IMR-90 (cell line): ENCODE measurements at regions not wholly inside any gene's neighbourhood (a gene's known extent, or its start where the extent isn't known, plus 50 kb on each side); places are given as distances from the start of the nearest gene placed in this dataset.

Experiments used
- ATAC-seq: fragments of 200-7000 bp; cut with Tn5 transposase; 2 replicates; pipeline ENCODE4 v1.9.1; 2020; ENCODE audit warnings: low read depth, mild to moderate bottlenecking, moderate library complexity
- BruUV-seq: library from RNA; stranded (reverse); fragments of 400-500 nt; replicated peaks from 2 replicates; lab custom pipeline; 2021; lab: Mats Ljungman, UMichigan
- CTCF ChIA-PET: fragments of 300-600 bp; formaldehyde crosslinking; extraction: SDS; loops from one replicate; lab custom pipeline; 2021; ENCODE audit warnings: antibody characterized with exemption; lab: Yijun Ruan, JAX
- POLR2A ChIA-PET: fragments of 300-600 bp; sonication (Branson Sonifier 250); formaldehyde crosslinking; loops from one replicate; lab custom pipeline; 2022; ENCODE audit warnings: antibody characterized with exemption; ENCODE audit not compliant: unreplicated experiment; lab: Charles Lee
- DNase-seq: peaks from one replicate; pipeline ENCODE4 v3.0.0; 2013
- H2AFZ ChIP-seq: replicated peaks from 2 replicates; pipeline ENCODE3; 2013; ENCODE audit warnings: low read length, mild to moderate bottlenecking; ENCODE audit not compliant: poor library complexity
- H2AK5ac ChIP-seq: 2 replicates; pipeline ENCODE4 v1.6.1; 2013; ENCODE audit warnings: low read depth, low read length, inconsistent platforms
- H2AK9ac ChIP-seq: replicated peaks from 2 replicates; pipeline ENCODE3; 2013; ENCODE audit warnings: mild to moderate bottlenecking, low read depth, low read length, moderate library complexity; ENCODE audit not compliant: poor library complexity
- H2BK120ac ChIP-seq: 2 replicates; pipeline ENCODE4 v1.6.1; 2013; ENCODE audit warnings: low read depth, low read length, inconsistent platforms
- H2BK15ac ChIP-seq: 3 replicates; pipeline ENCODE4 v1.6.1; 2013; ENCODE audit warnings: low read depth, low read length, inconsistent platforms
- H2BK20ac ChIP-seq: 2 replicates; pipeline ENCODE4 v1.6.1; 2013; ENCODE audit warnings: low read depth, mild to moderate bottlenecking, inconsistent platforms, low read length, moderate library complexity
- H2BK5ac ChIP-seq: 2 replicates; pipeline ENCODE4 v1.6.1; 2013; ENCODE audit warnings: mild to moderate bottlenecking, low read depth, low read length, inconsistent platforms; ENCODE audit not compliant: poor library complexity, severe bottlenecking
- H3K14ac ChIP-seq: replicated peaks from 2 replicates; pipeline ENCODE4 v1.6.1; 2013; ENCODE audit warnings: low read depth, low read length, inconsistent platforms
- H3K18ac ChIP-seq: 2 replicates; pipeline ENCODE4 v1.6.1; 2013; ENCODE audit warnings: low read depth, low read length, control low read depth
- H3K23ac ChIP-seq: 2 replicates; pipeline ENCODE4 v1.6.1; 2013; ENCODE audit warnings: low read depth, low read length, inconsistent platforms
- H3K27ac ChIP-seq: 2 replicates; pipeline ENCODE4 v1.5.1; 2013; ENCODE audit warnings: mild to moderate bottlenecking, control low read depth, low read length; ENCODE audit not compliant: insufficient read depth
- H3K27me3 ChIP-seq: 2 replicates; pipeline ENCODE4 v1.6.1; 2013; ENCODE audit warnings: low read length; ENCODE audit not compliant: control insufficient read depth, insufficient read depth
- H3K36me3 ChIP-seq: 2 replicates; pipeline ENCODE4 v1.6.1; 2013; ENCODE audit warnings: low read length, mixed read lengths; ENCODE audit not compliant: control insufficient read depth, insufficient read depth
- H3K4ac ChIP-seq: 2 replicates; pipeline ENCODE4 v1.6.1; 2013; ENCODE audit warnings: low read depth, low read length, inconsistent platforms
- H3K4me1 ChIP-seq: 2 replicates; pipeline ENCODE4 v1.6.1; 2013; ENCODE audit warnings: low read length, mixed read lengths; ENCODE audit not compliant: control insufficient read depth, insufficient read depth
- H3K4me2 ChIP-seq: 2 replicates; pipeline ENCODE4 v1.6.1; 2013; ENCODE audit warnings: low read depth, mild to moderate bottlenecking, control low read depth, low read length, moderate library complexity
- H3K4me3 ChIP-seq: 2 replicates; pipeline ENCODE4 v1.5.1; 2013; ENCODE audit warnings: low read depth, mild to moderate bottlenecking, control low read depth, low read length, moderate library complexity; ENCODE audit not compliant: insufficient read depth
- H3K56ac ChIP-seq: 2 replicates; pipeline ENCODE4 v1.6.1; 2013; ENCODE audit warnings: low read length, inconsistent platforms; ENCODE audit not compliant: insufficient read depth; ENCODE audit errors: extremely low read depth
- H3K79me1 ChIP-seq, 2 experiments: 2 replicates each; pipeline ENCODE4 v1.6.1; 2013; ENCODE audit warnings: low read length in 2 of 2, inconsistent platforms in 1 of 2, low read depth in 1 of 2
- H3K9ac ChIP-seq: 2 replicates; pipeline ENCODE4 v1.6.1; 2013; ENCODE audit warnings: low read depth, low read length, control low read depth
- H3K9me1 ChIP-seq: 2 replicates; pipeline ENCODE4 v1.6.1; 2013; ENCODE audit warnings: low read length, inconsistent platforms; ENCODE audit not compliant: insufficient read depth
- H3K9me3 ChIP-seq: 2 replicates; pipeline ENCODE4 v1.6.1; 2013; ENCODE audit warnings: low read length; ENCODE audit not compliant: control insufficient read depth, insufficient read depth
- H4K20me1 ChIP-seq: 2 replicates; pipeline ENCODE4 v1.6.1; 2013; ENCODE audit warnings: low read length, inconsistent platforms; ENCODE audit not compliant: insufficient read depth
- H4K5ac ChIP-seq: 2 replicates; pipeline ENCODE4 v1.6.1; 2013; ENCODE audit warnings: mild to moderate bottlenecking, low read depth, low read length, control low read depth
- H4K8ac ChIP-seq, 2 experiments: 2 replicates each; pipeline ENCODE4 v1.6.1; 2013; ENCODE audit warnings: low read depth in 2 of 2, low read length in 2 of 2, control low read depth in 1 of 2, inconsistent platforms in 1 of 2
- H4K91ac ChIP-seq: 2 replicates; pipeline ENCODE4 v1.6.1; 2013; ENCODE audit warnings: low read depth, low read length, inconsistent platforms; ENCODE audit not compliant: insufficient read depth
- BHLHE40 ChIP-seq: fragments of 150-350 bp; IDR thresholded peaks from 2 replicates; pipeline ENCODE4 v1.6.1; 2016; ENCODE audit warnings: mild to moderate bottlenecking, low read depth, low read length
- CHD1 ChIP-seq: IDR thresholded peaks from 2 replicates; pipeline ENCODE4 v1.6.1; 2012; ENCODE audit warnings: low read depth, low read length, improper control_type of control experiment
- CTCF ChIP-seq: conservative IDR thresholded peaks from 2 replicates; pipeline ENCODE4 v1.5.1; 2012; ENCODE audit warnings: mild to moderate bottlenecking, low read depth, low read length, improper control_type of control experiment
- ELK1 ChIP-seq: fragments of 150-350 bp; IDR thresholded peaks from 2 replicates; pipeline ENCODE4 v1.6.1; 2016; ENCODE audit warnings: low read depth, mild to moderate bottlenecking, low read length, moderate library complexity, borderline replicate concordance
- FOS ChIP-seq: fragments of 150-350 bp; IDR thresholded peaks from 2 replicates; pipeline ENCODE4 v1.6.1; 2016; ENCODE audit warnings: low read depth, low read length
- MAFK ChIP-seq: IDR thresholded peaks from 2 replicates; pipeline ENCODE4 v1.6.1; 2012; ENCODE audit warnings: low read depth, low read length, improper control_type of control experiment
- MXI1 ChIP-seq: IDR thresholded peaks from 2 replicates; pipeline ENCODE4 v1.6.1; 2012; ENCODE audit warnings: low read depth, mild to moderate bottlenecking, low read length, moderate library complexity, borderline replicate concordance
- POLR2A ChIP-seq: IDR thresholded peaks from 2 replicates; pipeline ENCODE4 v1.6.1; 2012; ENCODE audit warnings: mild to moderate bottlenecking, low read depth, low read length
- RAD21 ChIP-seq: IDR thresholded peaks from 2 replicates; pipeline ENCODE4 v1.6.1; 2012; ENCODE audit warnings: low read length, improper control_type of control experiment
- RCOR1 ChIP-seq: IDR thresholded peaks from 2 replicates; pipeline ENCODE4 v1.6.1; 2012; ENCODE audit warnings: mild to moderate bottlenecking, low read length, improper control_type of control experiment; ENCODE audit not compliant: insufficient replicate concordance
- RFX5 ChIP-seq: IDR thresholded peaks from 2 replicates; pipeline ENCODE4 v1.8.0; 2012; ENCODE audit warnings: low read depth, mild to moderate bottlenecking, low read length, moderate library complexity
- SMC3 ChIP-seq: fragments of 150-350 bp; IDR thresholded peaks from 2 replicates; pipeline ENCODE4 v1.6.1; 2016; ENCODE audit warnings: low read depth, mild to moderate bottlenecking, antibody characterized with exemption, low read length, moderate library complexity
- USF2 ChIP-seq: fragments of 150-350 bp; IDR thresholded peaks from 2 replicates; pipeline ENCODE4 v1.6.1; 2017; ENCODE audit warnings: mild to moderate bottlenecking, antibody characterized with exemption, low read length, low read depth
- WGBS, 2 experiments: methylation state at CpG; one replicate each; pipeline versions ENCODE4 v1.1.5 to v1.1.7; 2013; ENCODE audit warnings: missing lambda C conversion rate in 2 of 2; ENCODE audit not compliant: insufficient read length in 1 of 2; ENCODE audit errors: extremely low coverage in 2 of 2; 5-methylcytosine and 5-hydroxymethylcytosine counted together
- dilution Hi-C: fragments of 300-500 bp; cut with HindIII; formaldehyde crosslinking; loops from one replicate; pipeline ENCODE4 v1.14.3; 2018; ENCODE audit warnings: low sequenced_read_pairs; ENCODE audit not compliant: unreplicated experiment
- in situ Hi-C: fragments of 300-500 bp; cut with MboI; formaldehyde crosslinking; loops from 3 replicates; pipeline ENCODE4 v1.14.3; 2019; ENCODE audit warnings: low sequenced_read_pairs, inconsistent platforms, mixed read lengths
- intact Hi-C: fragments of 100-400 bp; cut with micrococcal nuclease; formaldehyde crosslinking; loops from 2 replicates; pipeline ENCODE4 v1.10.0; 2022

- peaks cover 20% of the 10 kb centered on the region for H3K9me1 ChIP-seq
Measured at GRCh38 chr7:22588351-22588750, 88.4 kb upstream of the STEAP1B start.

More at GRCh38 chr7:22588351-22588750, 88.4 kb upstream of the STEAP1B start:
- no peak overlapping the region for H3K4me2 ChIP-seq
- no peak for TF ChIP-seq RCOR1
- no peak for TF ChIP-seq ELK1
- no peak for TF ChIP-seq BHLHE40
- TF ChIP-seq CHD1: no peak
- no peak for TF ChIP-seq USF2
- TF ChIP-seq RAD21: no peak
- TF ChIP-seq MAFK: no peak
- TF ChIP-seq MXI1: no peak
- TF ChIP-seq FOS: no peak
- no peak for TF ChIP-seq SMC3
- TF ChIP-seq CTCF: no peak
- no peak for TF ChIP-seq POLR2A
- no peak for TF ChIP-seq RFX5
- H3K9me3 ChIP-seq: no peaks in the 10 kb centered on the region
- H3K27me3 ChIP-seq: no peaks in the 10 kb centered on the region
- intact Hi-C loops (no loop called here), dilution Hi-C loops (no loop called here), in situ Hi-C loops (no loop called here)
- no peak overlapping the region for H2BK20ac ChIP-seq
- H3K27ac ChIP-seq: no peak overlapping the region
- H4K91ac ChIP-seq: no peak overlapping the region
- peak overlapping the region; percentile 23; the same call in 1 of the 2 replicates for H2AK5ac ChIP-seq
- H3K4me3 ChIP-seq: no peak overlapping the region
- CTCF ChIA-PET: interaction anchor here (0.5 to 1.4 kb wide), 4 partner anchors 18 to 139 kb away, joined by 3 read pairs; partner anchors contain the start of gene IL6
- H2BK120ac ChIP-seq: peak overlapping the region; percentile 31; the same call in 1 of the 2 replicates
- no CpG with 5 or more reads among the region's 2 CpGs for WGBS, 2 experiments
- H2AFZ ChIP-seq: no peak overlapping the region
- DNase-seq (no peak), ATAC-seq (no peak)
- POLR2A ChIA-PET: no interaction called here
- H2BK5ac ChIP-seq: no peak overlapping the region
- H3K4me1 ChIP-seq: peaks cover 19% of the 10 kb centered on the region
- peak overlapping the region; percentile 23; the same call in 2 of the 3 replicates for H2BK15ac ChIP-seq
- H3K79me1 ChIP-seq: no peaks in the 10 kb centered on the region
- H3K9ac ChIP-seq: no peak overlapping the region
- BruUV-seq: no TSS peak
- H3K56ac ChIP-seq: no peak overlapping the region
- peak overlapping the region; percentile 14; the same call in 1 of the 2 replicates for H3K18ac ChIP-seq
- no peak overlapping the region for H2AK9ac ChIP-seq
- no peak overlapping the region for H3K14ac ChIP-seq
- H3K23ac ChIP-seq: no peak overlapping the region
- H4K20me1 ChIP-seq: no peaks in the 10 kb centered on the region
- H4K5ac ChIP-seq: no peak overlapping the region
- no peak overlapping the region for H3K4ac ChIP-seq
- H3K36me3 ChIP-seq: no peaks in the 10 kb centered on the region
- H4K8ac ChIP-seq: no peak overlapping the region
